ENCODE measurements at regions not wholly inside any gene's neighbourhood (a gene's known extent, or its start where the extent isn't known, plus 50 kb on each side); places are given as distances from the start of the nearest gene placed in this dataset.

DNA sequence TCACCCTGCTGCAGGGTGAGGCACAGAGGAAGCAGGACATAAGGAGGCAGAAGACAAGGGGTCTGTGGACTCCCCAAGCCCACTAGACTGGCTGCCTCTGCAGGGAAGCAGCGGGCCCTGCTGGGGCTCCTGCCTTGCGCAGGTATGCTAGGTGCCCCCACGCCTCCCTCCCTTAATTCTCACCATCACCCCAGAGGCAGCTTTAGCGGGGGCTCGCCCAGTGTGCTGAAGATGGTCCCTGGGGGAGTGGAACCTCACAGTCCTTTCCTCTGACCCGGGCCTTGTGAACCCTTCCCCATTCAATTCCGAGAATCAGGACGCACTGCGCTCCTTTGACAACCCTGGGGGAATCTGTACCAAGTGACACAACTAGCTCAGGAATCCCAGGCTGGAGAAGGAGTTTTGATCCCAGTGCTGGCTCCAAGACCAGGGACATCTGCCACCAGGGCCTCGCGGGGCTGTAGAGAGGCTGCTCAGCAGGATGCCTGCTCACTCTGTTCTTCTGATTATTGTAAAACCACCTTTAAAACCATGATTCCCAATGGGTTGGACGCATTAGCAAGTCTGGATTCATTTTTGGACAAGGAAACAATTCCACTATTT lies 468.4 kb downstream of the TCERG1L start:
- Histone ChIP-seq H3K4me2 (ENCODE audit: low read depth, low read length, poor library complexity, severe bottlenecking) (no peak overlapping the region), H3K4me1 (ENCODE audit: insufficient read depth, low read length, poor library complexity, severe bottlenecking) (no peaks in the 10 kb centered on the region), H3K9me2 (replicated peaks; ENCODE audit: low read depth, low read length) (no peaks in the 10 kb centered on the region), H3F3A (ENCODE audit: low read depth) (no peaks in the 10 kb centered on the region), H2AFZ (ENCODE audit: low read length) (no peak overlapping the region), H3K9ac (ENCODE audit: low read depth, low read length, poor library complexity, severe bottlenecking) (no peak overlapping the region), H3K27me3 (ENCODE audit: insufficient read depth, low read length, poor library complexity, severe bottlenecking) (no peaks in the 10 kb centered on the region), H4K20me1 (ENCODE audit: insufficient read depth, low read length, poor library complexity, severe bottlenecking) (no peaks in the 10 kb centered on the region), H3K4me3 (ENCODE audit: low read length, poor library complexity, severe bottlenecking) (no peak overlapping the region), H3K9me3 (ENCODE audit: insufficient read depth, low read depth, low read length) (no peaks in the 10 kb centered on the region), H3K36me3 (ENCODE audit: insufficient read depth, low read length) (no peaks in the 10 kb centered on the region), H3K79me2 (ENCODE audit: insufficient read depth, low read length) (no peaks in the 10 kb centered on the region)
- TF ChIP-seq EZH2phosphoT487 (IDR thresholded peaks at IDR 0.05; ENCODE audit: borderline replicate concordance) = no peak
- TF ChIP-seq, protein P1, sequence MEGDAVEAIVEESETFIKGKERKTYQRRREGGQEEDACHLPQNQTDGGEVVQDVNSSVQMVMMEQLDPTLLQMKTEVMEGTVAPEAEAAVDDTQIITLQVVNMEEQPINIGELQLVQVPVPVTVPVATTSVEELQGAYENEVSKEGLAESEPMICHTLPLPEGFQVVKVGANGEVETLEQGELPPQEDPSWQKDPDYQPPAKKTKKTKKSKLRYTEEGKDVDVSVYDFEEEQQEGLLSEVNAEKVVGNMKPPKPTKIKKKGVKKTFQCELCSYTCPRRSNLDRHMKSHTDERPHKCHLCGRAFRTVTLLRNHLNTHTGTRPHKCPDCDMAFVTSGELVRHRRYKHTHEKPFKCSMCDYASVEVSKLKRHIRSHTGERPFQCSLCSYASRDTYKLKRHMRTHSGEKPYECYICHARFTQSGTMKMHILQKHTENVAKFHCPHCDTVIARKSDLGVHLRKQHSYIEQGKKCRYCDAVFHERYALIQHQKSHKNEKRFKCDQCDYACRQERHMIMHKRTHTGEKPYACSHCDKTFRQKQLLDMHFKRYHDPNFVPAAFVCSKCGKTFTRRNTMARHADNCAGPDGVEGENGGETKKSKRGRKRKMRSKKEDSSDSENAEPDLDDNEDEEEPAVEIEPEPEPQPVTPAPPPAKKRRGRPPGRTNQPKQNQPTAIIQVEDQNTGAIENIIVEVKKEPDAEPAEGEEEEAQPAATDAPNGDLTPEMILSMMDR (conservative IDR thresholded peaks at IDR 0.05; ENCODE audit: low read length) = no peak

DNA sequence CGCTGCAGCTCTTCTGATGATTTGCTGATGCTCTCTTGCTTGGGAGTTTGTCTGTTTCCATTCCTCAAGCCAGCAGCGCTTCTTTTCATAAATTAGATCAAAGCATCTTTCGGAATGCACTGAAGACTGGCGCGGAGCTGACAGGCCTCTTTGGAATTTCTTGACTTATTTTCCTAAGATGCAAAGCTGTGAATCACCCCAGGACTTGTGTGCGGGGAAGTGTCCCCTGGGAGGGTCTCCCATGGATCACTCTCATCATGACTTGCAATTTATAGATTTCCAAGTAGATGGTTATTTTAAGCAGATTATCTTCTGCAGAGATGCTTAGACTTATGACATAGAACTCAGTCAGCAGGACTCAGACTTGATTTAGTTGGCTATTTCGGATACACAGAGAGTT lies 467.2 kb downstream of the TCERG1L start:
- no peak overlapping the region for H3K4me2 ChIP-seq (ENCODE audit: low read depth, low read length, poor library complexity, severe bottlenecking)
- H4K20me1 ChIP-seq (ENCODE audit: insufficient read depth, low read length, poor library complexity, severe bottlenecking) = no peaks in the 10 kb centered on the region
- no peak overlapping the region for H3K4me3 ChIP-seq (ENCODE audit: low read length, poor library complexity, severe bottlenecking)
- no peak overlapping the region for H3K9ac ChIP-seq (ENCODE audit: low read depth, low read length, poor library complexity, severe bottlenecking)
- no peaks in the 10 kb centered on the region for H3K9me2 ChIP-seq (replicated peaks; ENCODE audit: low read depth, low read length)
- no peaks in the 10 kb centered on the region for H3F3A ChIP-seq (ENCODE audit: low read depth)
- no peaks in the 10 kb centered on the region for H3K27me3 ChIP-seq (ENCODE audit: insufficient read depth, low read length, poor library complexity, severe bottlenecking)
- no peaks in the 10 kb centered on the region for H3K36me3 ChIP-seq (ENCODE audit: insufficient read depth, low read length)
- no peak overlapping the region for H2AFZ ChIP-seq (ENCODE audit: low read length)
- TF ChIP-seq, protein P1 (conservative IDR thresholded peaks at IDR 0.05; ENCODE audit: low read length) = no peak
- no peaks in the 10 kb centered on the region for H3K9me3 ChIP-seq (ENCODE audit: insufficient read depth, low read depth, low read length)
- H3K79me2 ChIP-seq (ENCODE audit: insufficient read depth, low read length) = no peaks in the 10 kb centered on the region
- no peaks in the 10 kb centered on the region for H3K4me1 ChIP-seq (ENCODE audit: insufficient read depth, low read length, poor library complexity, severe bottlenecking)

DNA sequence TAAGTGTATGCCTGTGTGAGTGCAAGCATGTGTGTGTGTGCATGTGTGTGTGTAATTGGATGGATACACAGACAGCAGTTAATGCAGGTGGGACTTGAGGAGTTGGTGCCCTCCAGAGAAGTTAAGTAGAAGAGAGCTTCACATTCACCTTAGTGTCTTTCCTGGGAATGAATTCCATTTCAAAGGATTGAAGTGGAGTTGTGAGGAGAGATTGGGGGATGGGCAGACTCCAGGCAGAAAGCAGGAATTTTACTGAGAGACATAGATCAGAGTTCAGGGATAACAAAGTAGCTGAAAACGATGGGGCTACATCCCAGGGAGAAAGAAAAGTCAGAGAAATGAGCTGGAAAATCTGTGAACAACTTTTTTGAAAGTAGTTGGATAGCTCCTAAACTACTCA lies 464.4 kb downstream of the TCERG1L start:
- no peak overlapping the region for H3K4me3 ChIP-seq (ENCODE audit: low read length, poor library complexity, severe bottlenecking)
- H3K9ac ChIP-seq (ENCODE audit: low read depth, low read length, poor library complexity, severe bottlenecking) = no peak overlapping the region
- H3K36me3 ChIP-seq (ENCODE audit: insufficient read depth, low read length) = no peaks in the 10 kb centered on the region
- no peaks in the 10 kb centered on the region for H3K27me3 ChIP-seq (ENCODE audit: insufficient read depth, low read length, poor library complexity, severe bottlenecking)
- H3K4me1 ChIP-seq (ENCODE audit: insufficient read depth, low read length, poor library complexity, severe bottlenecking) = no peaks in the 10 kb centered on the region
- TF ChIP-seq, protein P1 (conservative IDR thresholded peaks at IDR 0.05; ENCODE audit: low read length) = no peak
- TF ChIP-seq EZH2phosphoT487 (IDR thresholded peaks at IDR 0.05; ENCODE audit: borderline replicate concordance) = no peak
- no peak overlapping the region for H2AFZ ChIP-seq (ENCODE audit: low read length)
- no peaks in the 10 kb centered on the region for H4K20me1 ChIP-seq (ENCODE audit: insufficient read depth, low read length, poor library complexity, severe bottlenecking)
- no peaks in the 10 kb centered on the region for H3K9me2 ChIP-seq (replicated peaks; ENCODE audit: low read depth, low read length)
- H3K4me2 ChIP-seq (ENCODE audit: low read depth, low read length, poor library complexity, severe bottlenecking) = no peak overlapping the region
- no peaks in the 10 kb centered on the region for H3F3A ChIP-seq (ENCODE audit: low read depth)
- no peaks in the 10 kb centered on the region; the same call in 1 of the 2 replicates for H3K9me3 ChIP-seq (ENCODE audit: insufficient read depth, low read depth, low read length)
- H3K79me2 ChIP-seq (ENCODE audit: insufficient read depth, low read length) = no peaks in the 10 kb centered on the region
